ENCODE measurements at regions not wholly inside any gene's neighbourhood (a gene's known extent, or its start where the extent isn't known, plus 50 kb on each side); places are given as distances from the start of the nearest gene placed in this dataset.

GRCh38 chr22:48811885-48812284 is 1015.8 kb downstream of the BRD1 start:
- Histone ChIP-seq H3K4me1 (ENCODE audit: control insufficient read depth in 1 of 2, insufficient read depth in 2 of 2, low read length in 2 of 2) (no peaks in the 10 kb centered on the region), H3K9ac (ENCODE audit: low read depth in 1 of 2, low read length in 2 of 2) (no peak overlapping the region), H3K9me3 (ENCODE audit: control insufficient read depth in 1 of 2, low read length in 2 of 2) (no peaks in the 10 kb centered on the region), H3K36me3 (ENCODE audit: control insufficient read depth in 1 of 2, insufficient read depth in 2 of 2, low read length in 2 of 2) (no peaks in the 10 kb centered on the region), H3K4me3 (ENCODE audit: low read depth in 1 of 2, low read length in 2 of 2) (no peak overlapping the region), H3K27me3 (ENCODE audit: control insufficient read depth in 1 of 2, insufficient read depth in 2 of 2, low read length in 2 of 2) (no peaks in the 10 kb centered on the region), H3K27ac (ENCODE audit: low read depth, low read length) (no peak overlapping the region)

GRCh38 chr22:48808038-48808960 is 1019.4 kb downstream of the BRD1 start:
- no peaks in the 10 kb centered on the region for H3K36me3 ChIP-seq (ENCODE audit: control insufficient read depth in 1 of 2, insufficient read depth in 2 of 2, low read length in 2 of 2)
- H3K27me3 ChIP-seq (ENCODE audit: control insufficient read depth in 1 of 2, insufficient read depth in 2 of 2, low read length in 2 of 2): no peaks in the 10 kb centered on the region
- H3K27ac ChIP-seq (ENCODE audit: low read depth, low read length): no peak overlapping the region
- H3K9ac ChIP-seq (ENCODE audit: low read depth in 1 of 2, low read length in 2 of 2): no peak overlapping the region
- no peaks in the 10 kb centered on the region for H3K9me3 ChIP-seq (ENCODE audit: control insufficient read depth in 1 of 2, low read length in 2 of 2)
- H3K4me3 ChIP-seq (ENCODE audit: low read depth in 1 of 2, low read length in 2 of 2): no peak overlapping the region
- H3K4me1 ChIP-seq (ENCODE audit: control insufficient read depth in 1 of 2, insufficient read depth in 2 of 2, low read length in 2 of 2): no peaks in the 10 kb centered on the region

- H3K9me3 ChIP-seq (ENCODE audit: control insufficient read depth in 1 of 2, low read length in 2 of 2): no peaks in the 10 kb centered on the region
- no peak overlapping the region for H3K9ac ChIP-seq (ENCODE audit: low read depth in 1 of 2, low read length in 2 of 2)
- H3K27me3 ChIP-seq (ENCODE audit: control insufficient read depth in 1 of 2, insufficient read depth in 2 of 2, low read length in 2 of 2): no peaks in the 10 kb centered on the region
- no peak overlapping the region for H3K27ac ChIP-seq (ENCODE audit: low read depth, low read length)
- H3K36me3 ChIP-seq (ENCODE audit: control insufficient read depth in 1 of 2, insufficient read depth in 2 of 2, low read length in 2 of 2): no peaks in the 10 kb centered on the region
- H3K4me1 ChIP-seq (ENCODE audit: control insufficient read depth in 1 of 2, insufficient read depth in 2 of 2, low read length in 2 of 2): no peaks in the 10 kb centered on the region
- H3K4me3 ChIP-seq (ENCODE audit: low read depth in 1 of 2, low read length in 2 of 2): no peak overlapping the region
Measured at GRCh38 chr22:48807155-48807554, 1020.5 kb downstream of the BRD1 start.

DNA sequence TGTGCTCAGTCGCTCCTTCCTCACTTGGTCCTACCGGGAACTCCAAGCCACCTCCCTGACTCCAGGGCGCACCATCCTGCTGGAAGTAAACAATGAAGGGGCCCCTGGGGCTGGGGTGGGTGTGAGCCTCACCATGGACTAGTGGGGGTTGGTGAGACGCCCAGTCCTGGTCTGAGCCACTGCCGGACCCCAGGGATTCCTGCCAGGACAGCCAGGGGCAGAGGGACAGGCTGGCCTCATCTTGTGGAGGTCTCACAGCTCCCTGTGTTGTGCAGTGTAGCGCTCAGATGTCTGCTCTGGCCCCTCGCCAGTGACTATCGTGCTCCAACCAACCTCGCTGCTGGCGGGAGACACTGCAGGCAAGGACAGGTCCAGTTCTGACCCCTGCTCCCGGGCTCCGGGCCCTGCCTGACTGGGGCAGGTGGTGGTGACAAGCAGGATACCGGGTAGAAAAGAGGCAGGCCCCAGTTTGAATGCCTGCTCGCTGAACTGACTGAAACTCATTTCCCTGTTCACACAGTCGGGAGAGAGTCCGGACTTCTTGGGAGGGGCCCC is 1021.4 kb downstream of the BRD1 start:
- no peak overlapping the region for H3K4me3 ChIP-seq (ENCODE audit: low read depth in 1 of 2, low read length in 2 of 2)
- H3K27me3 ChIP-seq (ENCODE audit: control insufficient read depth in 1 of 2, insufficient read depth in 2 of 2, low read length in 2 of 2): no peaks in the 10 kb centered on the region
- H3K9me3 ChIP-seq (ENCODE audit: control insufficient read depth in 1 of 2, low read length in 2 of 2): no peaks in the 10 kb centered on the region
- H3K36me3 ChIP-seq (ENCODE audit: control insufficient read depth in 1 of 2, insufficient read depth in 2 of 2, low read length in 2 of 2): no peaks in the 10 kb centered on the region
- no peak overlapping the region for H3K27ac ChIP-seq (ENCODE audit: low read depth, low read length)
- H3K9ac ChIP-seq (ENCODE audit: low read depth in 1 of 2, low read length in 2 of 2): no peak overlapping the region
- H3K4me1 ChIP-seq (ENCODE audit: control insufficient read depth in 1 of 2, insufficient read depth in 2 of 2, low read length in 2 of 2): no peaks in the 10 kb centered on the region

DNA sequence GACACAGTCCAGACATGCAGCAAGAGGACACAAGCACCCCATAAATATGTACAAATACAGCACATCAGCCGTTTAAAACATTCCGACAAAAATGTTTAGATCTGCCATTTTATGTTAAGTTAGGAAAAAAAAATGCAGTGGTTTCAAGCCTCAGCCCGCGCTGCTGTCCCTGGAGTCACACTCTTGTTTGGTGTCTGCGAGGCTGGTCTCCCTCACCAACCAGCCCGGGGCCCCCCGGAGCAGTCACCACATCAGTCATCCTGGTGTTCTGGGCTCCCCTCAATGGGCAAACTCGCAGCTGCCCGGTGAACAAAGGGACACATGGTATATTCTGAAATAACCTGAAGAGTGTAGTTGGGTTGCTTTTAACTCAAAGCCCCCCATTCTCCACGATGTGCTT is 1022.2 kb downstream of the BRD1 start:
- Histone ChIP-seq H3K27me3 (ENCODE audit: control insufficient read depth in 1 of 2, insufficient read depth in 2 of 2, low read length in 2 of 2) (no peaks in the 10 kb centered on the region), H3K9ac (ENCODE audit: low read depth in 1 of 2, low read length in 2 of 2) (no peak overlapping the region), H3K9me3 (ENCODE audit: control insufficient read depth in 1 of 2, low read length in 2 of 2) (no peaks in the 10 kb centered on the region), H3K4me1 (ENCODE audit: control insufficient read depth in 1 of 2, insufficient read depth in 2 of 2, low read length in 2 of 2) (no peaks in the 10 kb centered on the region), H3K4me3 (ENCODE audit: low read depth in 1 of 2, low read length in 2 of 2) (no peak overlapping the region), H3K27ac (ENCODE audit: low read depth, low read length) (no peak overlapping the region), H3K36me3 (ENCODE audit: control insufficient read depth in 1 of 2, insufficient read depth in 2 of 2, low read length in 2 of 2) (no peaks in the 10 kb centered on the region)

DNA sequence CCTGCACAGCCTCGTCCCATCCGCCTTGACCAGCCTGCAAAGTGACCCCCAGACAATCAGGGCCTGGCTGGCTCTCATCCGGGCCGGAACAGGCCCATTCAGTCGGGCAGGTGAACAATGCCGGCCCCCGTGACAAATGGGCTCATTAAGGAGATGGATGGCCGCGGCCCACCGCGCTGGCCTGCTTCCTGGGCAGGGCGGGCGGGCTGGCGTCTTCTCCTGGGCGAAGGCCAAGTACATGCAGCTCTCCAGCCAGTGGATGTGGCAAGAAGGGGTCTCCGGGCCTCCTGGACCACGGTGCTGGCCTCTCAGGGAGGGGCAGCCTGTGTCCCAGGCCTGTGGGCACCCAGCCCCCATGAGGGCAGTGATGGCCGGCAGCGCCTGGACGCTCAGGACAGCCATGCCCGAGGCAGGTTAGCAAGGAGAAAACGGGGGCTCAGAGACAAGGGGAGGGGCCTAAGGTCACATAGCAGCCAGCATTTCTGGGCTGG is 1022.8 kb downstream of the BRD1 start:
- no peaks in the 10 kb centered on the region for H3K4me1 ChIP-seq (ENCODE audit: control insufficient read depth in 1 of 2, insufficient read depth in 2 of 2, low read length in 2 of 2)
- H3K9me3 ChIP-seq (ENCODE audit: control insufficient read depth in 1 of 2, low read length in 2 of 2): no peaks in the 10 kb centered on the region
- no peak overlapping the region for H3K4me3 ChIP-seq (ENCODE audit: low read depth in 1 of 2, low read length in 2 of 2)
- no peak overlapping the region for H3K9ac ChIP-seq (ENCODE audit: low read depth in 1 of 2, low read length in 2 of 2)
- no peaks in the 10 kb centered on the region for H3K27me3 ChIP-seq (ENCODE audit: control insufficient read depth in 1 of 2, insufficient read depth in 2 of 2, low read length in 2 of 2)
- no peaks in the 10 kb centered on the region for H3K36me3 ChIP-seq (ENCODE audit: control insufficient read depth in 1 of 2, insufficient read depth in 2 of 2, low read length in 2 of 2)
- H3K27ac ChIP-seq (ENCODE audit: low read depth, low read length): no peak overlapping the region

DNA sequence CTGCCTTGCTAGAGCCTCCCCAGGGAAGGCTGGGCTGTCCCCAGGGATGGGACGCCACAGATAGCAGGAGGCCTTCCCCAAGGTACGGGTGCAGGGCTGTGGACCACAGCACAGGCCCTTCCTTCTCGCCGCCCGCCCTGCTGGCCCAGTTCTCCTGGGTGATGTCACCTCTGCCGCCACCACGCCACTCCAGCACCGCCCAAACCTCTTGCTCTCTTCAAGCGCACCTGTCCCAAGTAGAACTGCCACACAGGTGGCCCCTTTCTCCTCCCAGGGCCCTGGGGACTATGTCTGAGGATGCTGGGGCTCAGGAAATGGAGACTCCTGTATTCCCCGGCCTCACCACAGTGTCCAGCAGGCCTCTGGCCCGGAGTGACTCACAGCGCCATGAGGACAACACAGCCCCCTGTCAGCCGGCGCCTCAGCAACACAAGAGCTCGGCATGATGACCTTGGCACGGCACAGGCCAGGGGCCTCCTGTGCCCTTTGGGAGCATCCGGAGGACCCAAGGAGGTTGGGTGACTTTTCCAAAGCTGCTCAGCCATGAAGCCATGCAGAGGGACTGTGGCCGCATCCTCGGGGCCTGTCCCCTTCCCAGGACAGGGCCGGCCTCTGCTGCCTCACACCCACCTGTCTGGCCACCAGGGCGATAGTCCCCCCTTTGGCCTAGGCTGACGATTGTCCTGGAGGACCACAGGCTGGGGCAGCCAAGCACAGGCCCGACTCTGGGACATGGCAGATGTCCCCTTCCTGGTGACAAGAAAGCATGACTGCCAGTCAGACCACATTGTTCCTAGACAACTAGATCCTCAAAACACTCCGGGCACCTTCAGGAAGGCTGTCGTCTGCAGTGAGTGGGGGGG is 1023.5 kb downstream of the BRD1 start:
- no peaks in the 10 kb centered on the region for H3K9me3 ChIP-seq (ENCODE audit: control insufficient read depth in 1 of 2, low read length in 2 of 2)
- H3K4me3 ChIP-seq (ENCODE audit: low read depth in 1 of 2, low read length in 2 of 2): no peak overlapping the region
- no peaks in the 10 kb centered on the region for H3K36me3 ChIP-seq (ENCODE audit: control insufficient read depth in 1 of 2, insufficient read depth in 2 of 2, low read length in 2 of 2)
- no peak overlapping the region for H3K9ac ChIP-seq (ENCODE audit: low read depth in 1 of 2, low read length in 2 of 2)
- H3K4me1 ChIP-seq (ENCODE audit: control insufficient read depth in 1 of 2, insufficient read depth in 2 of 2, low read length in 2 of 2): no peaks in the 10 kb centered on the region
- H3K27me3 ChIP-seq (ENCODE audit: control insufficient read depth in 1 of 2, insufficient read depth in 2 of 2, low read length in 2 of 2): no peaks in the 10 kb centered on the region
- H3K27ac ChIP-seq (ENCODE audit: low read depth, low read length): no peak overlapping the region

- H3K27ac ChIP-seq (ENCODE audit: low read depth, low read length): no peak overlapping the region
- H3K36me3 ChIP-seq (ENCODE audit: control insufficient read depth in 1 of 2, insufficient read depth in 2 of 2, low read length in 2 of 2): no peaks in the 10 kb centered on the region
- no peak overlapping the region for H3K9ac ChIP-seq (ENCODE audit: low read depth in 1 of 2, low read length in 2 of 2)
- no peak overlapping the region for H3K4me3 ChIP-seq (ENCODE audit: low read depth in 1 of 2, low read length in 2 of 2)
- H3K27me3 ChIP-seq (ENCODE audit: control insufficient read depth in 1 of 2, insufficient read depth in 2 of 2, low read length in 2 of 2): no peaks in the 10 kb centered on the region
- no peaks in the 10 kb centered on the region for H3K4me1 ChIP-seq (ENCODE audit: control insufficient read depth in 1 of 2, insufficient read depth in 2 of 2, low read length in 2 of 2)
- no peaks in the 10 kb centered on the region for H3K9me3 ChIP-seq (ENCODE audit: control insufficient read depth in 1 of 2, low read length in 2 of 2)
Measured at GRCh38 chr22:48803171-48803947, 1024.3 kb downstream of the BRD1 start.

GRCh38 chr22:48802576-48802975 is 1025.1 kb downstream of the BRD1 start:
- Histone ChIP-seq H3K9me3 (ENCODE audit: control insufficient read depth in 1 of 2, low read length in 2 of 2) (no peaks in the 10 kb centered on the region), H3K4me1 (ENCODE audit: control insufficient read depth in 1 of 2, insufficient read depth in 2 of 2, low read length in 2 of 2) (no peaks in the 10 kb centered on the region), H3K27ac (ENCODE audit: low read depth, low read length) (no peak overlapping the region), H3K4me3 (ENCODE audit: low read depth in 1 of 2, low read length in 2 of 2) (no peak overlapping the region), H3K27me3 (ENCODE audit: control insufficient read depth in 1 of 2, insufficient read depth in 2 of 2, low read length in 2 of 2) (no peaks in the 10 kb centered on the region), H3K36me3 (ENCODE audit: control insufficient read depth in 1 of 2, insufficient read depth in 2 of 2, low read length in 2 of 2) (no peaks in the 10 kb centered on the region), H3K9ac (ENCODE audit: low read depth in 1 of 2, low read length in 2 of 2) (no peak overlapping the region)

Measured in duodenal mucosa (tissue), 2 donors.